ENCODE measurements at regions not wholly inside any gene's neighbourhood (a gene's known extent, or its start where the extent isn't known, plus 50 kb on each side); places are given as distances from the start of the nearest gene placed in this dataset.

- H3K4me3 ChIP-seq (ENCODE audit: low read depth, low read length) = no peak overlapping the region
- no peak for TF ChIP-seq CTCF (IDR thresholded peaks at IDR 0.05; ENCODE audit: control insufficient read depth, extremely low read depth, insufficient read depth)
- no peak for DNase-seq (ENCODE audit: low read depth)
These were observed 942.9 kb downstream of the TBC1D22A start for GRCh38 chr22:47705350-47705749.

DNA sequence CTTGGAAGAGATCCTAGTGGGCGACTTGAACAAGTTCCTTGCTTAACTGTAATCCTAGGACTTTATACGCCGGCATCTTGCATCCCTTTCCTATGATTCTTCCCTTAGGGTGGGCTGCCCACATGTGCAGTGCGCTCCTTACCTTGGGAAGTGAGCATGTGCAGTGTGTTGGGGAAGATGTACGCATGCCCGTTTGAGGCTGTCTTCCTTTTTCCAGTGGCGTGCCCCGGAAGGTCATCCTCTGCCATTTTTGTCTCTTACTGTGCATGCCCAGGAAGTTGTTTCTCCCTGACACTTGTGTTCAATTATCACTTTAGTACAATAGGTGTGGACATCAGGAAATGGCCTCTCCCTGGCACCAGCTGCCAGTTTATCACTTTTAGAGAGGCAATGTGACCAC, 936.5 kb downstream of the TBC1D22A start:
- H3K4me3 ChIP-seq (ENCODE audit: low read depth, low read length) = no peak overlapping the region
- TF ChIP-seq CTCF (IDR thresholded peaks at IDR 0.05; ENCODE audit: control insufficient read depth, extremely low read depth, insufficient read depth) = no peak
- DNase-seq (ENCODE audit: low read depth) = no peak

DNA sequence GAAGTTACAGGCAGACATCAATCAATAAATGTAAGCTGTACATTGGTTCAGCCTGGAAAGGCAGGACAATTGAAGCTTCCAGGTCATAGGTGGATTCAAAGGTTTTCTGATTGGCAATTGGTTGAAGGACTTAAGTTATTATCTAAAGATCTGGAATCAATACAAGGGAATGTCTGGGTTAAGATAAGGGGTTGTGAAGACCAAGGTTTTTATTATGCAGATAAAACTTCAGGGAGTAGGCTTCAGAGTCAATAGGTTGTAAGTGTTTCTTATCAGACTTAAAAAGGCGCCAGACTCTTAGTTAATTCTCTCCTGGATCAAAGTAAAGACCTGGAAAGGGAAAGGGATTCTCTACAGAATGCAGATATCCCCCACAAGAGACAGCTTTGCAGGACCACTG, 935.4 kb downstream of the TBC1D22A start:
- no peak for DNase-seq (ENCODE audit: low read depth)
- no peak for TF ChIP-seq CTCF (IDR thresholded peaks at IDR 0.05; ENCODE audit: control insufficient read depth, extremely low read depth, insufficient read depth)
- H3K4me3 ChIP-seq (ENCODE audit: low read depth, low read length) = no peak overlapping the region

GRCh38 chr22:47696776-47697175, 934.3 kb downstream of the TBC1D22A start:
- no peak overlapping the region for H3K4me3 ChIP-seq (ENCODE audit: low read depth, low read length)
- DNase-seq (ENCODE audit: low read depth) = no peak
- TF ChIP-seq CTCF (IDR thresholded peaks at IDR 0.05; ENCODE audit: control insufficient read depth, extremely low read depth, insufficient read depth) = no peak

DNA sequence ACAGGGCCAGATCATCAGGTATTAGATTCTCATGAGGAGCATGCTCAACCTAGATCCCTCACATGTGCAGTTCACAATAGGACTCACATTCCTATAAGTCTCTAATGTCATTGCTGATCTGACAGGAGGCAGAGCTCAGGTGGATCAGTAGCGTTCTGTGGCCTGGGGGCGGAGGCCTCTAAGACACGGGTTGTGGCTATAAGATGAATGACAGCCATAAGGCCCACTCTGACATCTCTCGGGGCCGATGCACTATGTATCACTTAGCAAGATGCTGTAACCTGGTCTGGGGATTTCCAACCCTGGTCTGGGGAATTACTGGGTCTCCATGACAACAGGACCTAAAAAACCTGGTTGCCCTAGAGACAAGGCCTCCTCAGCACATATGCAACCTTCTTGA, 932.7 kb downstream of the TBC1D22A start:
- TF ChIP-seq CTCF (IDR thresholded peaks at IDR 0.05; ENCODE audit: control insufficient read depth, extremely low read depth, insufficient read depth) = no peak
- DNase-seq (ENCODE audit: low read depth) = no peak
- no peak overlapping the region for H3K4me3 ChIP-seq (ENCODE audit: low read depth, low read length)

GRCh38 chr22:47694536-47695130, 932.2 kb downstream of the TBC1D22A start:
- no peak overlapping the region for H3K4me3 ChIP-seq (ENCODE audit: low read depth, low read length)
- DNase-seq (ENCODE audit: low read depth) = no peak
- TF ChIP-seq CTCF (IDR thresholded peaks at IDR 0.05; ENCODE audit: control insufficient read depth, extremely low read depth, insufficient read depth) = no peak

GRCh38 chr22:47693606-47694005, 931.2 kb downstream of the TBC1D22A start:
- H3K4me3 ChIP-seq (ENCODE audit: low read depth, low read length) = no peak overlapping the region
- no peak for DNase-seq (ENCODE audit: low read depth)
- no peak for TF ChIP-seq CTCF (IDR thresholded peaks at IDR 0.05; ENCODE audit: control insufficient read depth, extremely low read depth, insufficient read depth)
